NCI-H1092 treated with DMSO at 0.1 percent for 48 hours (cell line): ENCODE measurements at regions not wholly inside any gene's neighbourhood (a gene's known extent, or its start where the extent isn't known, plus 50 kb on each side); places are given as distances from the start of the nearest gene placed in this dataset.
"Not testable (repeated sequence)": the region's sequence is repeated elsewhere in the genome, so short reads cannot be mapped to it uniquely, and the experiment has no call there.

Source experiments
- DNase-seq: peaks from one replicate; lab custom pipeline; 2025; lab: John Stamatoyannopoulos, UW

DNA sequence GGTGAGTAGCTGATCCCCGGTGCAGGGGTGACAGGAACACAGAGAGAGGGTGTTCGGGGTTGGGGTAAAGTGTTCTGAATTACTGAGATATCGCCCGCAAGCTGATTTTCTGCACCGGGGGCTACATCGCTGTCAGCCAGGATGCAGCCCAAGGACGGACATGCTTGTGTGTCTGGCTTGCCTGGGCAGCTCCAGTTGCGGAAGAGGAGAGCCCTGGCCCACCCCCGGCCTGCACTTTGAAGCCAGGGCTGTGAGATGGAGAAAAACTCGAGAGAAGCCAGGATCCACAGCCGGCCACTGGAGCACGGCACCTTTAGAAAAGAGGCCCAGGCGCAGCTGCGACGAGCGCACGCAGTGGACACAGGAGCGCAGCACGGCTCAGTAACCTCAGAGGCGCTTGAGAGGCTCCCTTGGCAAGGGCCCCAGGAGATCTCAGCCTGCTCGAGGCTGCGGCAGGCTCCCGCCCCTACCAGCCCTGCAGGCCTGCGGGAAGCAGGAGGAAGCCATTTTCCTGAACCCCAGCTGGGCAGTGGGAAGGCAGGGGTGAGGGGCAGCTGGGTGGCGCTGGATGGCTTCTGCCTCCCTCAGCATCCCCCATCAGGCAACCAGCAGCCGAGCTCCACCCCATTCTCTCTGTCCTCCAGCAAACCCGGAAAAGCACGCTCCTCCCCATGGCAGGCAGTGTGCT is 59.2 kb downstream of the C9orf50 start:
- DNase-seq, result peak; percentile 83

- DNase-seq, result no peak
Measured at GRCh38 chr9:129560881-129561306, 60.0 kb downstream of the C9orf50 start.

- no peak for DNase-seq
Measured at GRCh38 chr9:129559506-129559881, 61.4 kb downstream of the C9orf50 start.

- no peak for DNase-seq
Measured at GRCh38 chr9:129558551-129559505, 62.1 kb downstream of the C9orf50 start.

DNA sequence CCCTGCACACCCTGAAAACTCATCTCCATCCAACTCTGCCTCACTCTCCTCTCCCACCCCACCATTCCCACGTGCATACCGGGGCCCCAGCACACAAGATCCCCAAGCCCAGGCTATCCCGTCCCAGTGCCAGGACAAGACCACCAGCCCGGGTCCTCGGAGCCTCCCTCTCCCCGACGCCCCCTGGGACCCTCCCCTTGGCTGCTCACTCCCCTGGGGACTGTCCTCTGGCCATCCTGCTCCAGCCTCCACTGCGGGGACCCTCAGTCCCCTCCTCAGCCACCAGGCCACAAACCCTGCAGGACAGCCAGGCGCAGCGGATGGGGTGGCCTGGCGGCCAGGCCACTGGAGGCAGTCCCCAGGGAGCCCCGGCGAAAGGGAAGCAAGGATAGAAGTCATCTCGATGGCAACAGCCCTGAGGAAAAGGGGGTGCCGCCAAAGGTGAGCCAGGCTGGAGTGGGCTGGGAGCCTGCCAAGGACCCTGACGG is 62.8 kb downstream of the C9orf50 start:
- DNase-seq, result no peak

GRCh38 chr9:129557192-129558036 is 63.5 kb downstream of the C9orf50 start:
- no peak for DNase-seq

GRCh38 chr9:129556491-129557191 is 64.3 kb downstream of the C9orf50 start:
- DNase-seq, result no peak

DNA sequence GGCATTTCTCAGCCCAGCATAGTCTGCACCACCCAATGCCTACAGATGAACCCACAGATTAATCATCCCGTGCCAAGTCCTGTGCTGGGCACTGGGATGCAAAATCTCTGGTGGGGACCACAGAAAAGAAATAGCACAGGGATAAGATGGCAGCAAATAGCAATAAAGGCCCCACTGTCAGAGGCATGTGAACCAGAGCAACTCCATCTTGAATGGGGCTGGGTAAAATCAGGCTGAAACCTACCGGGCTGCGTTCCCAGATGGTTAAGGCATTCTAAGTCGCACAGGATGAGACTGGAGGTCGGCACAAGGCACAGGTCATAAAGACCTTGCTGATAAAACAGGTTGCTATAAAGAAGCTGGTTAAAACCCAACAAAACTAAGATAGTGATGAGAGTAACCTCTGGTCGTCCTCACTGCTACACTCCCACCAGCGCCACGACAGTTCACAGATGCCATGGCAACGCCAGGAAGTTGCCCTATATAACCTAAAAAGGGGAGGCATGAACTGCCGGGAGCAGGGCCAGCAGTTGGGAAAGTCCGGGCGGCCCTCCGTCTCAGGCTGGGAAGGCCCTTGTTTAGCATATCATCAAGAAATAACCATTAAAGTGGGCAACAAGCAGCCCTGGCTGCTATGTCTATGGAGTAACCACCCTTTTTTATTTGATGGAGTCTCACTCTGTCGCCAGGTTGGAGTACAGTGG is 65.2 kb downstream of the C9orf50 start:
- no peak for DNase-seq

GRCh38 chr9:129554649-129555048 is 66.3 kb downstream of the C9orf50 start:
- no peak for DNase-seq

GRCh38 chr9:129553277-129553676 is 67.6 kb downstream of the C9orf50 start:
- no peak for DNase-seq

- no peak for DNase-seq
Measured at GRCh38 chr9:129552064-129552463, 68.8 kb downstream of the C9orf50 start.

DNA sequence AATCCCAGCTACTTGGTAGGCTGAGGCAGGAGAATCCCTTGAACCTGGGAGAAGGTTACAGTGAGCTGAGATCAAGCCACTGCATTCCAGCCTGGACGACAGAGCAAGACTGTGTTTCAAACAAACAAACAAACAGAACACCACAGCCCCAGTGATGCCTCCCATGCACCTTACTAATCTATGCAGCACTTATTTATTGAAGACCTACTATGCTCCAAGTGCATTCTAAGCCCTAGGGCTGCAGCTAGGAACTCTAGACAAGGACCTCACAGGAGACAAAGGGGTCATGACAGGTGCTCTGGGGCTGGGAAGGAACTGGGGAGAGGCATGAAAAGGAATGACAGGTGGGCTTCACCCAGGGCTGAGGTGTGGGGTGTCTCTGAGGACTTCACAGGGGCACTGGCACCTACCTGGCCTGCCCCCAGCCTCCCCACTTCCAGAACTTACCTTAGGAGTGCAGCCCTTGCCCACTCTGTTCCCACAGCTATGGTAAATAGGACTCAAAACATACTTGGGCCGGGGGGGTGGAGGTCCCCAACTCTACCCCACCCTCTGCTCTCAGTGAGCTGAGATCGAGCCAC is 69.4 kb downstream of the C9orf50 start:
- DNase-seq, result no peak

DNA sequence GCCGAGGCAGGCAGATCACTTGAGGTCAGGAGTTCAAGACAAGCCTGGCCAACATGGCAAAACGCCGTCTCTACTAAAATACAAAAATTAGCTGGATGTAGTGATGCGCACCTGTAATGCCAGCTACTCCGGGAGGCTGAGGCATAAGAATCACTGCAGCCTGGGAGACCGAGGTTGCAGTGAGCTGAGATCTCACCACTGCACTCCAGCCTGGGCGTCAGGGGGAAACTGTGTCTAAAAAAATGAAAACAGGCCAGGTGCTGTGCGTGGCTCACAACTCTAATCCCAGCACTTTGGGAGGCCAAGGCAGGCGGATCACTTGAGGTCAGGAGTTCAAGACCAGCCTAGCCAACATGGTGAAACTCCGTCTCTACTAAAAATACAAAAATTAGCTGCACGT is 69.9 kb downstream of the C9orf50 start:
- DNase-seq, result not testable (repeated sequence)

GRCh38 chr9:129550199-129550839 is 70.6 kb downstream of the C9orf50 start:
- DNase-seq, result peak; percentile 61

DNA sequence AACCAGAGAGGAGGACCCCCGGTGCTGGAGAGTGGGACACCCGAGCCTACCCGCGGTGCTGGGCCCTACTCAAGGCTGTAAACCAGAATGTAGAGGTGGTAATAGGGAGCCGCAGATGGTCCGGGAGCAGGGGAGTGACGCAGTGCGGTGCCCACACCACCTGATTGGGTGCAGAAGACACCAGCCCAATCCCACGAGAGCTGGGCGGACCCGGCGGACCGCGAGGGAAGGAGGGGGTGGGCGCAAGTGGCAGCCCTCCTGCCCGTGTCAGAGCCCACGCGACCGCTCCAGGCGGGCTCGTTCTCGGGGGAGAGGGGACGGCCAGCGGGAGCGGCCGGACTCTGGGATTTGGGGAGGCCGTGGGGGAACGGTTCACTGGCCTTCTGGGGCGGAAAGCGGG is 71.2 kb downstream of the C9orf50 start:
- no peak for DNase-seq

- DNase-seq, result no peak
Measured at GRCh38 chr9:129549139-129549538, 71.8 kb downstream of the C9orf50 start.

DNA sequence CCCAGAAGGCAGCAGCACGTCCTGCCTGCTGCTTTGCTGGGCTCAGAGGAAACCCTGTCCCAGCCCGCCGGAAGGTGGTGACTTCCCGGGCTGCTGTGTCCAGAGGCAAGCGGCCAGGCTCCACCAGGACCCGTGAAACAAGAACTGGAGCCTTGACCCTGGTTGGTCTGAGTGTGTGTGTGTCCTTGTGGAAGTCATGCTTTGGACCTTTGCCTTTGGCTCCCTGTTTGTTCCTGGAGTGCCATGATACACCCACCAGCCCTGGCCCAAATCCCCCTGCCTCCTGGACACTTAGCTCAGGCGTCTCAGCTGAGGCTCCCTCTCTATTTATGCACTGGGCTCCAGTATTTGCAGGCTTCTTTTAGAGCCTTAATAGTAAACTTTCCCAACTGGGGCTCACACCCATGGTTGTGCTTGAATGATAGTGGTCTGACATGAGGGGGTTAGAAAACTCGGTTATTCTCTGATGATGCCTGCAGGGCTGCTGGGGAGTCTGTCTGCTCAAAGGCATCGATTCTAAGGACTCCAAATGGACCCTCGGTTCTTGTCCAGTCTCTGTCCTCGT is 72.2 kb downstream of the C9orf50 start:
- DNase-seq, result no peak

GRCh38 chr9:129547869-129548570 is 72.9 kb downstream of the C9orf50 start:
- no peak for DNase-seq

DNA sequence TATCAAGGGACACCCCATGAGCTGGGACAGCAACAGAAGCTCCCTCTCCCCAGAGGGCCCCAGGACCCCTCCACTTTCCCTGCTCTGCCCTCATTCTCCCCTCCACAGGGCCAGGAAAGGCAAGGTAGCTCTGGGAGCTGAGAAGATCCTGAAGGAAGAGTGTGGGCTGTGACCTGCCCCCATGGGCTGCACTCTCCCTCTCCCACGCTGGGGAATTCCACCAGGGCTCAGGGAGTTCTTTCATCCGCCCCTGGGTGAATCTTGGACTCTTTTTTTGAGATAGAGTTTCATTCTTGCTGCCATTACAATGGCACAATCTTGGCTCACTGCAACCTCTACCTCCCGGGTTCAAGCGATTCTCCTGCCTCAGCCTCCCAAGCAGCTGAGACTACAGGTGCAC is 73.8 kb downstream of the C9orf50 start:
- DNase-seq, result no peak
